ENCODE measurements at regions not wholly inside any gene's neighbourhood (a gene's known extent, or its start where the extent isn't known, plus 50 kb on each side); places are given as distances from the start of the nearest gene placed in this dataset.
"Not testable (repeated sequence)": the region's sequence is repeated elsewhere in the genome, so short reads cannot be mapped to it uniquely, and the experiment has no call there.

GRCh38 chr9:95696701-95697100 is 178.8 kb upstream of the ERCC6L2 start:
- no peaks in the 10 kb centered on the region for H3K36me3 Mint-ChIP-seq (ENCODE audit: low read depth)
- no peak overlapping the region for H3K27ac Mint-ChIP-seq
- ChIA-PET POLR2A (no interaction called here), CTCF (no interaction called here)
- H3K4me1 Mint-ChIP-seq: no peaks in the 10 kb centered on the region
- H3K9me3 Mint-ChIP-seq: peaks cover 9% of the 10 kb centered on the region
- DNase-seq: no peak
- H3K4me3 Mint-ChIP-seq: no peak overlapping the region
- H3K27me3 Mint-ChIP-seq: peaks cover 1% of the 10 kb centered on the region

GRCh38 chr9:95691435-95691834 is 174.7 kb upstream of the PTCH1 start:
- Mint-ChIP-seq H3K27ac (no peak overlapping the region), H3K4me1 (no peaks in the 10 kb centered on the region), H3K9me3 (peaks cover 3% of the 10 kb centered on the region), H3K4me3 (no peak overlapping the region), H3K27me3 (peaks cover 7% of the 10 kb centered on the region), H3K36me3 (ENCODE audit: low read depth) (no peaks in the 10 kb centered on the region)
- ChIA-PET POLR2A (no interaction called here), CTCF (no interaction called here)
- no peak for DNase-seq

DNA sequence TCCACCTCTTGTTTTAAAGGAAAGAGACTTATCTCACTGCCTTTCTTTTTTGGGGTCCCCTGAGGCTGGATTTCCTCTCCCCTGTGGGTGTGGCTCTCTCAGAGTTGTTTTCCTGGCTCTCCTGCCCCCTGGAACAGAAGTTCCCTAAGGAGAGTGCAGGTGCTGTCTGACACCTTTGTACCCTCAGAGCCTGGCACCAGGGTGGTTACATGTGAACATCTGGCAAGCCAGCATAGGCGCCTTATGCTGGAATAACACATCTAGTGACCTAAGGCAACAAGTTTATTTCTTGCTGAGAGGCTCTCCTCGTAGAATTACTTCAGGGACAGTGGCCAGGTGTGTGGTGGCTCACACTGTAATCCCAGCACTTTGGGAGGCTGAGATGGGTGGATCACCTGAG is 172.9 kb upstream of the PTCH1 start:
- peaks cover 3% of the 10 kb centered on the region for H3K9me3 Mint-ChIP-seq
- ChIA-PET CTCF (no interaction called here), POLR2A (no interaction called here)
- H3K4me1 Mint-ChIP-seq: no peaks in the 10 kb centered on the region
- peaks cover 6% of the 10 kb centered on the region for H3K27me3 Mint-ChIP-seq
- DNase-seq: no peak
- H3K27ac Mint-ChIP-seq: no peak overlapping the region
- no peaks in the 10 kb centered on the region for H3K36me3 Mint-ChIP-seq (ENCODE audit: low read depth)
- H3K4me3 Mint-ChIP-seq: no peak overlapping the region

GRCh38 chr9:95684516-95684915 is 167.7 kb upstream of the PTCH1 start:
- no peak for DNase-seq
- POLR2A ChIA-PET: no interaction called here
- Mint-ChIP-seq H3K27me3 (peaks cover 10% of the 10 kb centered on the region), H3K9me3 (peaks cover 9% of the 10 kb centered on the region), H3K4me1 (peaks cover 15% of the 10 kb centered on the region), H3K4me3 (no peak overlapping the region), H3K27ac (no peak overlapping the region), H3K36me3 (ENCODE audit: low read depth) (peaks cover 7% of the 10 kb centered on the region)
- CTCF ChIA-PET: no interaction called here

DNA sequence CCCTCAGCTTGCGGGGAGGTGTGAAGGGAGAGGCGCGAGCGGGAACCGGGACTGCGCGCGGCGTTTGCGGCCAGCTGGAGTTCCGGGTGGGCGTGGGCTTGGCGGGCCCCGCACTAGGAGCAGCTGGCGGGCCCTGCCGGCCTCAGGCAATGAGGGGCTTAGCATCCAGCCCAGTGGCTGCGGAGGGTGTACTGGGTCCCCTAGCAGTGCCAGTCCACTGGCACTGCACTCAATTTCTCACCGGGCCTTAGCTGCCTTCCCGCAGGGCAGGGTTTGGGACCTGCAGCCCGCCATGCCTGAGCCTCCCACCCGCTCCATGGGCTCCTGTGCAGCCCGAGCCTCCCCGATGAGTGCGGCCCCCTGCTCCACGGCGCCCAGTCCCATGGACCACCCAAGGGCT is 163.5 kb upstream of the PTCH1 start:
- H3K36me3 Mint-ChIP-seq (ENCODE audit: low read depth); POLR2A ChIA-PET; H3K4me3 Mint-ChIP-seq; CTCF ChIA-PET; DNase-seq; H3K27ac Mint-ChIP-seq: not testable (repeated sequence)
- Mint-ChIP-seq H3K9me3 (peaks cover 10% of the 10 kb centered on the region), H3K4me1 (peaks cover 15% of the 10 kb centered on the region), H3K27me3 (peaks cover 11% of the 10 kb centered on the region)

GRCh38 chr9:95679874-95680273 is 163.1 kb upstream of the PTCH1 start:
- H3K27me3 Mint-ChIP-seq: peaks cover 14% of the 10 kb centered on the region
- DNase-seq: no peak
- no peak overlapping the region for H3K27ac Mint-ChIP-seq
- no peak overlapping the region for H3K4me3 Mint-ChIP-seq
- ChIA-PET CTCF (no interaction called here), POLR2A (no interaction called here)
- H3K36me3 Mint-ChIP-seq (ENCODE audit: low read depth): peaks cover 7% of the 10 kb centered on the region
- H3K4me1 Mint-ChIP-seq: peaks cover 15% of the 10 kb centered on the region
- peaks cover 10% of the 10 kb centered on the region for H3K9me3 Mint-ChIP-seq

- Mint-ChIP-seq H3K9me3 (peaks cover 10% of the 10 kb centered on the region), H3K4me1 (peaks cover 15% of the 10 kb centered on the region), H3K27ac (no peak overlapping the region), H3K27me3 (peaks cover 14% of the 10 kb centered on the region), H3K36me3 (ENCODE audit: low read depth) (peaks cover 7% of the 10 kb centered on the region), H3K4me3 (no peak overlapping the region)
- DNase-seq: no peak
- ChIA-PET POLR2A (no interaction called here), CTCF (no interaction called here)
Observed at GRCh38 chr9:95678759-95679158, 162.0 kb upstream of the PTCH1 start.

DNA sequence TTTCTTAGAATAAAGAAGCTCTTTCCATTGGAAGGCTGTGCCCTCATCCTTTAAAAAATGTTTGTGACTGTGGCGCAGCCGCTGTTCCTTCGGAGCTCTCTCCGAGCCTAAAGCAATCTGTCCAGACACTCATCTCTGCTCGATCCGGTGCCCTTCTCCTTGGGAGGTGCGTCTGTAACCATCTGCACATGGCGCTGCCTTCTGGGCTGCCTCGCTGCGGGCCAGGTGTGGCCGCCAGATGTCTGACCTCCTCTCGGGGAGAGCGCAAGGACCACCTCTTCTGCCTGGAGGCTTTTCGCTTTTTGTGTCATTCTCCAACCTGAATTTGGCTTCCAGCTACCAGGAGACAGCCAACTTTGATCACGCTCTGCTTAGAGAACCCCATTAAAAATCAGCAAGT is 153.4 kb upstream of the PTCH1 start:
- H3K4me3 Mint-ChIP-seq: no peak overlapping the region

GRCh38 chr9:95669253-95669652 is 152.5 kb upstream of the PTCH1 start:
- no peaks in the 10 kb centered on the region for H3K9me3 Mint-ChIP-seq
- no peak overlapping the region for H3K4me3 Mint-ChIP-seq
- no peaks in the 10 kb centered on the region for H3K4me1 Mint-ChIP-seq
- H3K36me3 Mint-ChIP-seq (ENCODE audit: low read depth): no peaks in the 10 kb centered on the region
- H3K27me3 Mint-ChIP-seq: peaks cover 19% of the 10 kb centered on the region
- POLR2A ChIA-PET: no interaction called here
- no peak overlapping the region for H3K27ac Mint-ChIP-seq
- DNase-seq: no peak
- CTCF ChIA-PET: no interaction called here

More for the DNA sequence above, 153.4 kb upstream of the PTCH1 start:
- POLR2A ChIA-PET: no interaction called here
- peaks cover 20% of the 10 kb centered on the region for H3K27me3 Mint-ChIP-seq
- no peak overlapping the region for H3K27ac Mint-ChIP-seq
- H3K4me1 Mint-ChIP-seq: no peaks in the 10 kb centered on the region
- no peak for DNase-seq
- no peaks in the 10 kb centered on the region for H3K36me3 Mint-ChIP-seq (ENCODE audit: low read depth)
- CTCF ChIA-PET: interaction anchor here (0.9 kb wide), 1 partner anchor 41 kb away, joined by 3 read pairs; no protein-coding TSS in a partner anchor
- H3K9me3 Mint-ChIP-seq: no peaks in the 10 kb centered on the region

- no peak for DNase-seq
- CTCF ChIA-PET: no interaction called here
- Mint-ChIP-seq H3K9me3 (no peaks in the 10 kb centered on the region), H3K27ac (no peak overlapping the region), H3K4me1 (no peaks in the 10 kb centered on the region), H3K4me3 (no peak overlapping the region), H3K27me3 (peaks cover 19% of the 10 kb centered on the region), H3K36me3 (ENCODE audit: low read depth) (no peaks in the 10 kb centered on the region)
- POLR2A ChIA-PET: no interaction called here
Observed at GRCh38 chr9:95667789-95668188, 151.0 kb upstream of the PTCH1 start.

DNA sequence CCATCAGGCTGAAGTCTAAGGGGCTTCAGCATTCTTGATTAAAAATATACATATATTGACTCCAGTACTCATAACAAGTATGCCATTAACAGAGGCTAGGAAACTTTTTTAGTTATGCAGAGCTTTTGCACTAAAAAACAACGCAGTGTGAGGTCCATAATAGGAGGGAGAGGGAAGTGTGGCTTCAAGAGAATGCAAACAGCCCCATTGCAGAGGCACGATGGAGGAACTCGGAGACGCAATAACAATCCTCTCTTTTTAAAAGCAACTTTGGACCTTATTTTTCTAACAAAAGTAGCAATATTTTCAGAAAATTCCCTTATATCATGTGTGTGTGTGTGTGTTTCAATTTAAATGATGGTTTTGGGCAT is 150.0 kb upstream of the PTCH1 start:
- Mint-ChIP-seq H3K4me1 (no peaks in the 10 kb centered on the region), H3K36me3 (ENCODE audit: low read depth) (no peaks in the 10 kb centered on the region), H3K27ac (no peak overlapping the region), H3K9me3 (no peaks in the 10 kb centered on the region), H3K4me3 (no peak overlapping the region), H3K27me3 (peaks cover 19% of the 10 kb centered on the region)
- ChIA-PET POLR2A (no interaction called here), CTCF (no interaction called here)
- no peak for DNase-seq

- no peaks in the 10 kb centered on the region for H3K4me1 Mint-ChIP-seq
- H3K27me3 Mint-ChIP-seq: peaks cover 20% of the 10 kb centered on the region
- ChIA-PET CTCF (no interaction called here), POLR2A (no interaction called here)
- no peak overlapping the region for H3K27ac Mint-ChIP-seq
- H3K9me3 Mint-ChIP-seq: no peaks in the 10 kb centered on the region
- DNase-seq: no peak
- H3K4me3 Mint-ChIP-seq: no peak overlapping the region
- no peaks in the 10 kb centered on the region for H3K36me3 Mint-ChIP-seq (ENCODE audit: low read depth)
Observed at GRCh38 chr9:95666096-95666784, 149.5 kb upstream of the PTCH1 start.

- H3K27me3 Mint-ChIP-seq: peaks cover 10% of the 10 kb centered on the region
- no peak for DNase-seq
- no peaks in the 10 kb centered on the region for H3K36me3 Mint-ChIP-seq (ENCODE audit: low read depth)
- peaks cover 2% of the 10 kb centered on the region for H3K9me3 Mint-ChIP-seq
- no peaks in the 10 kb centered on the region for H3K4me1 Mint-ChIP-seq
- no peak overlapping the region for H3K4me3 Mint-ChIP-seq
- ChIA-PET POLR2A (no interaction called here), CTCF (no interaction called here)
- no peak overlapping the region for H3K27ac Mint-ChIP-seq
Observed at GRCh38 chr9:95653246-95653645, 136.5 kb upstream of the PTCH1 start.

DNA sequence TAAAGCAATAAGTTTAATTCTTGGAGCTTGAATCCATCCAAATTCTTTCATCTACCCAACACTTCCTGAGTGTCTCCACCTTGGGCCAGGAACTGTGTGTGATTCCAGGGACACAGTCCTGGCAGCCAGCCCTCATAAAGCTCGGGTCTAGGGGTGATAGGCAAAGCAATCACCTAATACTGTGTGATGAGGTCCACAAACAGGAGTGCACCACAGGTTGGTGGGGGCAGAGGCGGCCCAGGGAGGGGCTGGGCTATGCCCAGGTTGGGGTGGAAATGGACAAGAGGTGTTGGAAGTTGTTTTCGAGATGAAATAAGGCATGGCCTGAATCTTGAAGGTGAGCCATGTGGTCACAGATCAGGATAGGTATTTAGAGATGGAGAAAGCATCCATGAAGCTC is 133.9 kb upstream of the PTCH1 start:
- Mint-ChIP-seq H3K4me1 (no peaks in the 10 kb centered on the region), H3K27me3 (peaks cover 2% of the 10 kb centered on the region)

More for the DNA sequence above, 133.9 kb upstream of the PTCH1 start:
- H3K27ac Mint-ChIP-seq: no peak overlapping the region
- H3K9me3 Mint-ChIP-seq: no peaks in the 10 kb centered on the region
- H3K36me3 Mint-ChIP-seq (ENCODE audit: low read depth): no peaks in the 10 kb centered on the region
- ChIA-PET POLR2A (no interaction called here), CTCF (interaction anchor here (1.1 kb wide), 1 partner anchor 77 kb away, joined by 3 read pairs; no protein-coding TSS in a partner anchor)
- no peak overlapping the region for H3K4me3 Mint-ChIP-seq
- no peak for DNase-seq

Data from activated CD4-positive, alpha-beta memory T cell treated with anti-CD3 and anti-CD28 coated beads, Interleukin-2, amount 10 ng/mL, durations not matched to agents 7 days and 5 days (primary cell).